H1 (cell line): ENCODE measurements at regions not wholly inside any gene's neighbourhood (a gene's known extent, or its start where the extent isn't known, plus 50 kb on each side); places are given as distances from the start of the nearest gene placed in this dataset.

Experiments
- CTCF ChIA-PET: fragments of 300-600 bp; sonication (Branson Sonifier 250); formaldehyde crosslinking; loops from one replicate; lab custom pipeline; 2021; ENCODE audit not compliant: partially characterized antibody; lab: Charles Lee
- POLR2A ChIA-PET: fragments of 300-600 bp; sonication (Branson Sonifier 250); formaldehyde crosslinking; loops from one replicate; lab custom pipeline; 2021; ENCODE audit warnings: inconsistent platforms; ENCODE audit not compliant: partially characterized antibody; lab: Charles Lee
- DNase-seq, 2 experiments: peaks; one replicate each; pipeline versions ENCODE4 v3.0.0 to v3.0.0-alpha.2; 2010 to 2022; ENCODE audit warnings: low spot score in 2 of 2, low read depth in 1 of 2, mixed read lengths in 1 of 2
- FAIRE-seq: peaks from 2 replicates; lab custom pipeline; 2011; peaks lifted over from hg19 to GRCh38; lab: Jason Lieb, UNC
- H2AFZ ChIP-seq: 2 replicates; pipeline ENCODE4 v1.8.1; 2012; ENCODE audit warnings: low read length, inconsistent platforms
- H2AK5ac ChIP-seq: 2 replicates; pipeline ENCODE4 v1.6.1; 2013; ENCODE audit warnings: low read depth, low read length
- H2BK120ac ChIP-seq: replicated peaks from 2 replicates; pipeline ENCODE3; 2013; ENCODE audit warnings: low read depth, low read length, inconsistent platforms
- H2BK12ac ChIP-seq: 2 replicates; pipeline ENCODE4 v1.6.1; 2013; ENCODE audit warnings: low read depth, low read length
- H2BK15ac ChIP-seq: 2 replicates; pipeline ENCODE4 v1.6.1; 2013; ENCODE audit warnings: low read length
- H2BK20ac ChIP-seq: 2 replicates; pipeline ENCODE4 v1.6.1; 2013; ENCODE audit warnings: low read length
- H2BK5ac ChIP-seq: 2 replicates; pipeline ENCODE4 v1.6.1; 2013; ENCODE audit warnings: low read depth, low read length
- H3K14ac ChIP-seq: 2 replicates; pipeline ENCODE4 v1.6.1; 2013; ENCODE audit warnings: inconsistent platforms; ENCODE audit not compliant: insufficient read length
- H3K18ac ChIP-seq: 2 replicates; pipeline ENCODE4 v1.6.1; 2013; ENCODE audit warnings: low read length; ENCODE audit errors: extremely low read depth
- H3K23ac ChIP-seq: 2 replicates; pipeline ENCODE4 v1.6.1; 2013; ENCODE audit warnings: inconsistent platforms; ENCODE audit not compliant: insufficient read length
- H3K23me2 ChIP-seq: 2 replicates; pipeline ENCODE4 v1.6.1; 2013; ENCODE audit warnings: low read depth, low read length
- H3K27ac ChIP-seq: 2 replicates; pipeline ENCODE4 v1.6.1; 2011; ENCODE audit warnings: low read depth, low read length, inconsistent platforms
- H3K27me3 ChIP-seq, 4 experiments: replicated peaks in 1 of 4; 1 replicate in 1 of 4; 2 replicates in 3 of 4; pipeline versions ENCODE4 v1.6.1 to v1.8.1; 2011 to 2013; ENCODE audit warnings: low read length in 3 of 4, mild to moderate bottlenecking in 3 of 4, inconsistent platforms in 2 of 4, mixed read lengths in 2 of 4, moderate library complexity in 1 of 4; ENCODE audit not compliant: control insufficient read depth in 3 of 4, insufficient read depth in 3 of 4; ENCODE audit errors: extremely low read depth in 1 of 4
- H3K36me3 ChIP-seq, 4 experiments: 2 replicates each; pipeline versions ENCODE4 v1.6.1 to v1.8.1; 2011 to 2013; ENCODE audit warnings: mild to moderate bottlenecking in 4 of 4, low read length in 3 of 4, moderate library complexity in 2 of 4, control low read depth in 1 of 4, inconsistent platforms in 1 of 4; ENCODE audit not compliant: insufficient read depth in 4 of 4, control insufficient read depth in 2 of 4
- H3K4ac ChIP-seq: replicated peaks from 2 replicates; pipeline ENCODE3; 2013; ENCODE audit warnings: low read length, low read depth, mixed read lengths, inconsistent platforms; ENCODE audit not compliant: insufficient read length
- H3K4me1 ChIP-seq, 4 experiments: replicated peaks in 1 of 4; 1 replicate in 1 of 4; 2 replicates in 3 of 4; pipeline versions ENCODE4 v1.6.1 to v1.8.1; 2011 to 2013; ENCODE audit warnings: low read length in 3 of 4, inconsistent platforms in 2 of 4, mixed read lengths in 1 of 4; ENCODE audit not compliant: insufficient read depth in 4 of 4, control insufficient read depth in 3 of 4
- H3K4me2 ChIP-seq, 2 experiments: 2 replicates each; pipeline versions ENCODE4 v1.6.1 to v1.8.1; 2011 to 2013; ENCODE audit warnings: low read depth in 2 of 2, low read length in 2 of 2, control low read depth in 1 of 2, inconsistent platforms in 1 of 2, mild to moderate bottlenecking in 1 of 2; ENCODE audit not compliant: insufficient read depth in 1 of 2
- H3K4me3 ChIP-seq, 4 experiments: fragments of 200-600, 300-600 bp in 1 of 4; sonication (generic), shearing (Covaris generic), sonication (Bioruptor Twin) in 1 of 4; 2 replicates each; pipeline versions ENCODE4 v1.5.1 to v1.8.1; 2011 to 2016; ENCODE audit warnings: low read length in 4 of 4, low read depth in 3 of 4, control low read depth in 2 of 4, inconsistent platforms in 2 of 4, mild to moderate bottlenecking in 2 of 4, mixed read lengths in 1 of 4, moderate library complexity in 1 of 4; ENCODE audit not compliant: insufficient read depth in 2 of 4; ENCODE audit errors: extremely low read depth in 1 of 4
- H3K56ac ChIP-seq: replicated peaks from 2 replicates; pipeline ENCODE3; 2013; ENCODE audit warnings: low read depth, mild to moderate bottlenecking, mixed read lengths, low read length, inconsistent platforms; ENCODE audit not compliant: insufficient read length
- H3K79me1 ChIP-seq: 2 replicates; pipeline ENCODE4 v1.6.1; 2013; ENCODE audit warnings: low read depth, low read length, control low read depth
- H3K79me2 ChIP-seq, 2 experiments: 2 replicates each; pipeline versions ENCODE4 v1.6.1 to v1.8.1; 2012 to 2013; ENCODE audit warnings: low read length in 2 of 2, mild to moderate bottlenecking in 2 of 2, inconsistent platforms in 1 of 2; ENCODE audit not compliant: insufficient read depth in 2 of 2, control insufficient read depth in 1 of 2
- H3K9ac ChIP-seq, 4 experiments: replicated peaks in 1 of 4; 1 replicate in 1 of 4; 2 replicates in 3 of 4; pipeline versions ENCODE4 v1.6.1 to v1.8.1; 2011 to 2013; ENCODE audit warnings: low read depth in 3 of 4, low read length in 3 of 4, control low read depth in 2 of 4, mild to moderate bottlenecking in 2 of 4, moderate library complexity in 2 of 4, inconsistent platforms in 1 of 4; ENCODE audit errors: extremely low read depth in 1 of 4
- H3K9me3 ChIP-seq, 2 experiments: 2 replicates each; pipeline versions ENCODE4 v1.6.1 to v1.8.1; 2012 to 2013; ENCODE audit warnings: mild to moderate bottlenecking in 2 of 2, moderate library complexity in 2 of 2, control low read depth in 1 of 2, inconsistent platforms in 1 of 2, low read depth in 1 of 2, low read length in 1 of 2, mixed read lengths in 1 of 2; ENCODE audit not compliant: insufficient read depth in 2 of 2
- H4K20me1 ChIP-seq, 2 experiments: replicated peaks in 1 of 2; 2 replicates each; pipeline versions ENCODE3 to v1.8.1; 2011 to 2013; ENCODE audit warnings: inconsistent platforms in 2 of 2, low read length in 2 of 2, mild to moderate bottlenecking in 1 of 2; ENCODE audit not compliant: insufficient read depth in 2 of 2, control insufficient read depth in 1 of 2
- H4K5ac ChIP-seq: 2 replicates; pipeline ENCODE4 v1.6.1; 2013; ENCODE audit warnings: low read length, low read depth, mixed read lengths, inconsistent platforms; ENCODE audit not compliant: insufficient read length
- H4K8ac ChIP-seq: 2 replicates; pipeline ENCODE4 v1.8.0; 2013; ENCODE audit warnings: mild to moderate bottlenecking, moderate library complexity, low read length, inconsistent platforms; ENCODE audit not compliant: insufficient read depth; ENCODE audit errors: extremely low read depth
- H4K91ac ChIP-seq: replicated peaks from 2 replicates; pipeline ENCODE3; 2013; ENCODE audit warnings: low read length, mixed read lengths, inconsistent platforms; ENCODE audit not compliant: insufficient read length
- NRF1 ChIP-seq: IDR thresholded peaks from 2 replicates; pipeline ENCODE4 v1.6.1; 2011; ENCODE audit warnings: mild to moderate bottlenecking, low read depth, low read length, improper control_type of control experiment
- WGBS, 2 experiments: shearing (Covaris generic) in 1 of 2; methylation state at CpG; one replicate each; pipeline versions ENCODE4 v1.1.6 to v1.1.7; 2013 to 2015; ENCODE audit warnings: low lambda C conversion rate in 2 of 2, mixed read lengths in 2 of 2, inconsistent platforms in 1 of 2, low coverage in 1 of 2, missing lambda C conversion rate in 1 of 2; ENCODE audit not compliant: insufficient replicate concordance in 2 of 2, insufficient coverage in 1 of 2, insufficient read length in 1 of 2; ENCODE audit errors: extremely low coverage in 1 of 2, missing lambda C conversion rate in 1 of 2; 5-methylcytosine and 5-hydroxymethylcytosine counted together

GRCh38 chr11:50278756-50279155 lies 246.1 kb downstream of the OR4C45 start:
- ChIA-PET CTCF (no interaction called here), POLR2A (no interaction called here)
- Histone ChIP-seq H2AK5ac (no peak overlapping the region), H3K27me3 (no peaks in the 10 kb centered on the region), H3K56ac (no peak overlapping the region), H3K23me2 (no peaks in the 10 kb centered on the region), H4K91ac (no peak overlapping the region), H2BK20ac (no peak overlapping the region), H3K36me3 (no peaks in the 10 kb centered on the region; a peak in 1 of 8 replicates), H2BK12ac (no peak overlapping the region), H2BK15ac (no peak overlapping the region), H3K79me1 (no peaks in the 10 kb centered on the region), H2BK5ac (no peak overlapping the region), H3K14ac (no peak overlapping the region), H4K8ac (no peak overlapping the region), H2BK120ac (no peak overlapping the region), H3K9ac (no peak overlapping the region), H3K4me1 (no peaks in the 10 kb centered on the region), H3K4ac (no peak overlapping the region), H3K9me3 (peaks cover 50 to 73% of the 10 kb centered on the region in 2 experiments), H3K23ac (no peak overlapping the region), H3K18ac (no peak overlapping the region), H2AFZ (no peak overlapping the region), H4K20me1 (no peaks in the 10 kb centered on the region), H3K79me2 (no peaks in the 10 kb centered on the region), H3K4me2 (no peak overlapping the region), H4K5ac (no peak overlapping the region), H3K27ac (no peak overlapping the region), H3K4me3 (no peak overlapping the region)
- FAIRE-seq (no peak), DNase-seq (no peak)
- WGBS, 2 experiments, result 91% methylated on average over 22 of the region's 24 CpGs; no CpG with 5 or more reads in 1 of the 2 experiments
- no peak for TF ChIP-seq NRF1
